ENCODE measurements at regions not wholly inside any gene's neighbourhood (a gene's known extent, or its start where the extent isn't known, plus 50 kb on each side); places are given as distances from the start of the nearest gene placed in this dataset.

DNA sequence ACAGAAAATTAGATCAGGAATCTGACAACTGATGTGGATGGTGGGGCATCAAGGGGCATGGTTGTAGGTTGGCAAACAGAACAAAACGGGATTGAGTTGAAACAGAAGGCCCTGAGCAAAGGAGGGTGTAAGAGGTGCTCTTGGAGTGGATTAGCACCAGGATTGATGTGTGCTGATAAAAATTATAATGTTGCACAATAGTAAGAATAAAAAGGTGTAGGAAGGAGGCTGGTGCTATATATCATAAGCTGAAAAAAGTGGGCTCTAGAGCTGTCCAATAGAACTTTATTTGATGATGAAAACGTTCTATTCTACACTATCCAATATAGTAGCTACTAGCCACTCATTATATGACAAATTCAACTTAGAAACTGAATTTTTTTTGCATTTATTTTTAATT is 263.1 kb upstream of the GYPC start:
- TF ChIP-seq, protein P1, sequence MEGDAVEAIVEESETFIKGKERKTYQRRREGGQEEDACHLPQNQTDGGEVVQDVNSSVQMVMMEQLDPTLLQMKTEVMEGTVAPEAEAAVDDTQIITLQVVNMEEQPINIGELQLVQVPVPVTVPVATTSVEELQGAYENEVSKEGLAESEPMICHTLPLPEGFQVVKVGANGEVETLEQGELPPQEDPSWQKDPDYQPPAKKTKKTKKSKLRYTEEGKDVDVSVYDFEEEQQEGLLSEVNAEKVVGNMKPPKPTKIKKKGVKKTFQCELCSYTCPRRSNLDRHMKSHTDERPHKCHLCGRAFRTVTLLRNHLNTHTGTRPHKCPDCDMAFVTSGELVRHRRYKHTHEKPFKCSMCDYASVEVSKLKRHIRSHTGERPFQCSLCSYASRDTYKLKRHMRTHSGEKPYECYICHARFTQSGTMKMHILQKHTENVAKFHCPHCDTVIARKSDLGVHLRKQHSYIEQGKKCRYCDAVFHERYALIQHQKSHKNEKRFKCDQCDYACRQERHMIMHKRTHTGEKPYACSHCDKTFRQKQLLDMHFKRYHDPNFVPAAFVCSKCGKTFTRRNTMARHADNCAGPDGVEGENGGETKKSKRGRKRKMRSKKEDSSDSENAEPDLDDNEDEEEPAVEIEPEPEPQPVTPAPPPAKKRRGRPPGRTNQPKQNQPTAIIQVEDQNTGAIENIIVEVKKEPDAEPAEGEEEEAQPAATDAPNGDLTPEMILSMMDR (IDR thresholded peaks at IDR 0.05): no peak
- TF ChIP-seq POLR2A (IDR thresholded peaks at IDR 0.05): no peak

Measured in right lobe of liver (tissue), 4 donors.